Calu3 (cell line): ENCODE measurements at regions not wholly inside any gene's neighbourhood (a gene's known extent, or its start where the extent isn't known, plus 50 kb on each side); places are given as distances from the start of the nearest gene placed in this dataset.

ENCODE experiments used
- BruUV-seq: library from RNA; stranded (reverse); fragments of 400-500 nt; replicated peaks from 2 replicates; lab custom pipeline; 2021; lab: Mats Ljungman, UMichigan
- CTCF ChIA-PET: fragments of 300-600 bp; sonication (Branson Sonifier 250); formaldehyde crosslinking; loops from one replicate; lab custom pipeline; 2022; ENCODE audit warnings: antibody characterized with exemption; lab: Charles Lee
- DNase-seq: peaks from one replicate; pipeline ENCODE4 v3.0.0; 2022
- H3K27ac Mint-ChIP-seq: one replicate; pipeline ENCODE4 v1.8.0; 2022; ENCODE audit warnings: mixed read lengths; ENCODE audit not compliant: unreplicated experiment
- H3K27me3 Mint-ChIP-seq: one replicate; pipeline ENCODE4 v1.8.0; 2022; ENCODE audit warnings: mixed read lengths; ENCODE audit not compliant: unreplicated experiment
- H3K36me3 Mint-ChIP-seq: one replicate; pipeline ENCODE4 v1.8.0; 2022; ENCODE audit warnings: mild to moderate bottlenecking, moderate library complexity, mixed read lengths; ENCODE audit not compliant: insufficient read depth, unreplicated experiment
- H3K4me1 Mint-ChIP-seq: one replicate; pipeline ENCODE4 v1.8.0; 2022; ENCODE audit warnings: mild to moderate bottlenecking, low read depth, mixed read lengths; ENCODE audit not compliant: unreplicated experiment
- H3K4me3 Mint-ChIP-seq: one replicate; pipeline ENCODE4 v1.8.0; 2022; ENCODE audit warnings: mild to moderate bottlenecking, low read depth, moderate library complexity, mixed read lengths; ENCODE audit not compliant: unreplicated experiment
- H3K9me3 Mint-ChIP-seq: one replicate; pipeline ENCODE4 v1.8.0; 2022; ENCODE audit warnings: low read depth, mixed read lengths; ENCODE audit not compliant: unreplicated experiment
- intact Hi-C: fragments of 100-400 bp; cut with micrococcal nuclease; formaldehyde crosslinking; loops from one replicate; pipeline ENCODE4 v1.10.0; 2022; ENCODE audit not compliant: unreplicated experiment
- TF ChIP-seq, protein P1 (sequence below): fragments of 200-600 bp; IDR thresholded peaks from one replicate; pipeline ENCODE4 v1.8.0; 2022; ENCODE audit warnings: antibody characterized with exemption; ENCODE audit not compliant: unreplicated experiment

DNA sequence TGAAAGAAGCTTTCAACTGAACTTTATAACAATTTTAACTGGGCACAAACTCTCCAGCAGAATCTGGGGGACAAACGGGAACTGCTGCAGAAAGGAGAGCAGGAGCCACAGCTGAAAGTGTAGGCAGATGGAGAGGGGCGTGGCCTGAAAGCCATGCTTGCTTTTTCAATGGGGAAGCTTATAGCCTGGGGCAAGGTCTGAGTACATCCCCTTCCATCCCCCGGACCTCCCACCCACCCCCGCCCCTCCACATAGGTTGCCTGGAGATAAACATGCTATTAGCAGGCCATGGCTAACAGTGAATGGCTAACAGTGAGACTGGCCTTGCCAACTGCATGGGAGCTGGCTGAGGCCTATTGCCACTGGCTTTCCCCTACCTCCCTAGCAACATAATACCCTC lies 317.9 kb upstream of the TANK start:
- CTCF ChIA-PET: no interaction called here
- no peak overlapping the region for H3K27ac Mint-ChIP-seq
- H3K9me3 Mint-ChIP-seq: no peaks in the 10 kb centered on the region
- H3K4me1 Mint-ChIP-seq: peaks cover 5% of the 10 kb centered on the region
- no peak for DNase-seq
- H3K36me3 Mint-ChIP-seq: no peaks in the 10 kb centered on the region
- no peaks in the 10 kb centered on the region for H3K27me3 Mint-ChIP-seq
- H3K4me3 Mint-ChIP-seq: no peak overlapping the region
- TF ChIP-seq, protein P1, sequence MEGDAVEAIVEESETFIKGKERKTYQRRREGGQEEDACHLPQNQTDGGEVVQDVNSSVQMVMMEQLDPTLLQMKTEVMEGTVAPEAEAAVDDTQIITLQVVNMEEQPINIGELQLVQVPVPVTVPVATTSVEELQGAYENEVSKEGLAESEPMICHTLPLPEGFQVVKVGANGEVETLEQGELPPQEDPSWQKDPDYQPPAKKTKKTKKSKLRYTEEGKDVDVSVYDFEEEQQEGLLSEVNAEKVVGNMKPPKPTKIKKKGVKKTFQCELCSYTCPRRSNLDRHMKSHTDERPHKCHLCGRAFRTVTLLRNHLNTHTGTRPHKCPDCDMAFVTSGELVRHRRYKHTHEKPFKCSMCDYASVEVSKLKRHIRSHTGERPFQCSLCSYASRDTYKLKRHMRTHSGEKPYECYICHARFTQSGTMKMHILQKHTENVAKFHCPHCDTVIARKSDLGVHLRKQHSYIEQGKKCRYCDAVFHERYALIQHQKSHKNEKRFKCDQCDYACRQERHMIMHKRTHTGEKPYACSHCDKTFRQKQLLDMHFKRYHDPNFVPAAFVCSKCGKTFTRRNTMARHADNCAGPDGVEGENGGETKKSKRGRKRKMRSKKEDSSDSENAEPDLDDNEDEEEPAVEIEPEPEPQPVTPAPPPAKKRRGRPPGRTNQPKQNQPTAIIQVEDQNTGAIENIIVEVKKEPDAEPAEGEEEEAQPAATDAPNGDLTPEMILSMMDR: no peak
- intact Hi-C loops: no loop called here
- BruUV-seq: no TSS peak

DNA sequence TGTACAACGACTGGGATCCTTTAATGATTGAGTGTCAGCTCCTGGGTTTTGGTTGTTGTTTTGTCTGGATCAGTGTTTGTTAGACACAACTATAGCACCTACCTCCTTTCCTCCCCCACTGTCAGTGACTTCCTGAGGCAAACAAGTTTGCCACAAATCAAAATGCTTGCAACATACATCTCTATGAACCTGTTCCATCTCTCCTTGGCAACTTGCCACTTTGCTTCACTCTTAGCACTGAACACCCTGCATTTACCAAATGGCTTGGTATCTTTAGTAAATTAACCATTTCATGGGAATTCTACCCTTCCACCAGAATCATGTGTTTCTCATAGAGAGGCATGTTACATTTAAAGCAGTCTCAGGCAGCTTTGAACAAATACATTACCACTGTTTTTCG lies 301.1 kb upstream of the TANK start:
- CTCF ChIA-PET: interaction anchor here (0.6 to 0.9 kb wide), 2 partner anchors 13 to 20 kb away, joined by 3 to 5 read pairs; no protein-coding TSS in a partner anchor
- BruUV-seq: no TSS peak
- H3K4me1 Mint-ChIP-seq: peaks cover 10% of the 10 kb centered on the region
- no peaks in the 10 kb centered on the region for H3K36me3 Mint-ChIP-seq
- DNase-seq: peak; percentile 25
- intact Hi-C loops: no loop called here
- H3K4me3 Mint-ChIP-seq: no peak overlapping the region
- H3K9me3 Mint-ChIP-seq: no peaks in the 10 kb centered on the region
- TF ChIP-seq, protein P1: no peak
- no peak overlapping the region for H3K27ac Mint-ChIP-seq
- no peaks in the 10 kb centered on the region for H3K27me3 Mint-ChIP-seq

GRCh38 chr2:160862226-160862625 lies 298.0 kb upstream of the TANK start:
- CTCF ChIA-PET: no interaction called here
- DNase-seq: no peak
- BruUV-seq: no TSS peak
- Mint-ChIP-seq H3K4me3 (no peak overlapping the region), H3K4me1 (peaks cover 10% of the 10 kb centered on the region), H3K9me3 (no peaks in the 10 kb centered on the region), H3K27ac (no peak overlapping the region), H3K27me3 (no peaks in the 10 kb centered on the region), H3K36me3 (no peaks in the 10 kb centered on the region)
- intact Hi-C loops: no loop called here
- TF ChIP-seq, protein P1: no peak

GRCh38 chr2:160868891-160869290 lies 291.3 kb upstream of the TANK start:
- H3K27ac Mint-ChIP-seq: no peak overlapping the region
- CTCF ChIA-PET: no interaction called here
- no peak for DNase-seq
- no peak overlapping the region for H3K4me3 Mint-ChIP-seq
- TF ChIP-seq, protein P1: no peak
- no TSS peak for BruUV-seq
- intact Hi-C loops: no loop called here
- H3K4me1 Mint-ChIP-seq: no peaks in the 10 kb centered on the region
- H3K27me3 Mint-ChIP-seq: no peaks in the 10 kb centered on the region
- no peaks in the 10 kb centered on the region for H3K36me3 Mint-ChIP-seq
- no peaks in the 10 kb centered on the region for H3K9me3 Mint-ChIP-seq
